GM12878 (cell line): ENCODE measurements at regions not wholly inside any gene's neighbourhood (a gene's known extent, or its start where the extent isn't known, plus 50 kb on each side); places are given as distances from the start of the nearest gene placed in this dataset.

Experiments used
- ATAC-seq: fragments of 200-7000 bp; cut with Tn5 transposase; 3 replicates; pipeline ENCODE4 v1.9.1; 2020; ENCODE audit warnings: mild to moderate bottlenecking, moderate library complexity
- BruUV-seq: library from RNA; stranded (reverse); fragments of 400-500 nt; replicated peaks from 2 replicates; lab custom pipeline; 2021; lab: Mats Ljungman, UMichigan
- CTCF ChIA-PET: fragments of 300-600 bp; sonication (Branson Sonifier 250); formaldehyde crosslinking; extraction: SDS; loops from one replicate; lab custom pipeline; 2021; ENCODE audit warnings: inconsistent platforms; lab: Yijun Ruan, JAX
- POLR2A ChIA-PET: fragments of 350-600 bp; formaldehyde crosslinking; extraction: SDS; loops from one replicate; lab custom pipeline; 2021; ENCODE audit warnings: inconsistent platforms; lab: Charles Lee
- RAD21 ChIA-PET: fragments of 300-600 bp; sonication (Branson Sonifier 250); formaldehyde crosslinking; loops from one replicate; lab custom pipeline; 2023; ENCODE audit warnings: antibody characterized with exemption; ENCODE audit not compliant: unreplicated experiment; lab: Charles Lee
- SMC1A ChIA-PET: fragments of 300-600 bp; sonication (Branson Sonifier 250); formaldehyde crosslinking; loops from one replicate; lab custom pipeline; 2023; ENCODE audit not compliant: unreplicated experiment, uncharacterized antibody; lab: Charles Lee
- DNase-seq: peaks from one replicate; pipeline ENCODE4 v3.0.0-alpha.2; 2011; ENCODE audit warnings: low read depth, low spot score
- FAIRE-seq: peaks from 3 replicates; lab custom pipeline; 2011; peaks lifted over from hg19 to GRCh38; lab: Jason Lieb, UNC
- H2AFZ ChIP-seq: 2 replicates; pipeline ENCODE4 v1.6.0; 2011; ENCODE audit warnings: low read depth, low read length, control low read depth; ENCODE audit not compliant: control insufficient read depth
- H3K27ac ChIP-seq: 2 replicates; pipeline ENCODE4 v1.5.1; 2011; ENCODE audit warnings: control low read depth; ENCODE audit not compliant: control insufficient read depth, insufficient read depth
- H3K27me3 ChIP-seq, 2 experiments: replicated peaks in 1 of 2; 2 replicates each; pipeline versions ENCODE4 v1.6.0 to v1.6.1; 2011; ENCODE audit warnings: low read length in 1 of 2; ENCODE audit not compliant: control insufficient read depth in 2 of 2, insufficient read depth in 2 of 2
- H3K36me3 ChIP-seq, 2 experiments: 2 replicates each; pipeline ENCODE4 v1.5.1; 2011; ENCODE audit warnings: low read length in 1 of 2; ENCODE audit not compliant: control insufficient read depth in 2 of 2, insufficient read depth in 2 of 2
- H3K4me1 ChIP-seq: 2 replicates; pipeline ENCODE4 v1.6.1; 2011; ENCODE audit warnings: mild to moderate bottlenecking, low read length, moderate library complexity, mixed read lengths; ENCODE audit not compliant: control insufficient read depth, insufficient read depth
- H3K4me2 ChIP-seq: 2 replicates; pipeline ENCODE4 v1.6.0; 2011; ENCODE audit warnings: control low read depth; ENCODE audit not compliant: control insufficient read depth, insufficient read depth
- H3K4me3 ChIP-seq: fragments of 200-600 bp; sonication (generic); 2 replicates; pipeline ENCODE4 v1.5.1; 2016
- H3K79me2 ChIP-seq: 2 replicates; pipeline ENCODE4 v1.6.0; 2011; ENCODE audit warnings: low read length; ENCODE audit not compliant: control insufficient read depth, insufficient read depth
- H3K9ac ChIP-seq: 2 replicates; pipeline ENCODE4 v1.8.0; 2011; ENCODE audit warnings: low read length, control low read depth, mixed read lengths; ENCODE audit not compliant: control insufficient read depth, insufficient read depth
- H3K9me3 ChIP-seq: replicated peaks from 3 replicates; pipeline ENCODE4 v1.5.1; 2011; ENCODE audit warnings: mild to moderate bottlenecking, low read length; ENCODE audit not compliant: control insufficient read depth, insufficient read depth
- H4K20me1 ChIP-seq: 2 replicates; pipeline ENCODE4 v1.6.0; 2011; ENCODE audit not compliant: control insufficient read depth, insufficient read depth
- CHD1 ChIP-seq: IDR thresholded peaks from 2 replicates; pipeline ENCODE4 v1.6.1; 2012; ENCODE audit warnings: low read depth, low read length, improper control_type of control experiment
- CHD4 ChIP-seq: fragments of 200-600 bp; sonication (generic); IDR thresholded peaks from 2 replicates; pipeline ENCODE4 v1.6.1; 2016; ENCODE audit warnings: mild to moderate bottlenecking
- MEF2A ChIP-seq: IDR thresholded peaks from 2 replicates; pipeline ENCODE4 v1.6.1; 2011; ENCODE audit warnings: low read depth, mild to moderate bottlenecking, low read length, moderate library complexity; ENCODE audit not compliant: insufficient read depth
- NFXL1 ChIP-seq: fragments of 450-650 bp; IDR thresholded peaks from 2 replicates; pipeline ENCODE4 v1.6.1; 2017; ENCODE audit warnings: antibody characterized with exemption, mild to moderate bottlenecking, borderline replicate concordance
- NR2C2 ChIP-seq: IDR thresholded peaks from 2 replicates; pipeline ENCODE4 v1.6.1; 2011; ENCODE audit warnings: borderline replicate concordance, low read depth; ENCODE audit not compliant: control insufficient read depth, insufficient read length
- RB1 ChIP-seq: fragments of 450-650 bp; formaldehyde crosslinking; IDR thresholded peaks from 2 replicates; pipeline ENCODE4 v1.6.1; 2017; ENCODE audit warnings: mild to moderate bottlenecking, borderline replicate concordance
- RCOR1 ChIP-seq: conservative IDR thresholded peaks from 2 replicates; pipeline ENCODE4 v1.6.1; 2012; ENCODE audit warnings: low read depth, low read length, improper control_type of control experiment
- SMARCA5 ChIP-seq: fragments of 450-650 bp; IDR thresholded peaks from 2 replicates; pipeline ENCODE4 v1.6.1; 2017; ENCODE audit warnings: mild to moderate bottlenecking
- SREBF2 ChIP-seq: IDR thresholded peaks from 2 replicates; pipeline ENCODE4 v1.6.1; 2012; ENCODE audit warnings: mild to moderate bottlenecking, low read length
- SRF ChIP-seq, 2 experiments: IDR thresholded peaks; 2 replicates each; pipeline ENCODE4 v1.6.1; 2011; ENCODE audit warnings: low read depth in 2 of 2, low read length in 2 of 2, mild to moderate bottlenecking in 1 of 2, moderate library complexity in 1 of 2
- STAT1 ChIP-seq: fragments of 450-650 bp; conservative IDR thresholded peaks from 2 replicates; pipeline ENCODE4 v1.6.1; 2014; ENCODE audit warnings: antibody characterized with exemption, mild to moderate bottlenecking
- ZNF217 ChIP-seq: fragments of 450-650 bp; IDR thresholded peaks from 2 replicates; pipeline ENCODE4 v1.6.1; 2017; ENCODE audit warnings: antibody characterized with exemption, mild to moderate bottlenecking
- ZNF24 ChIP-seq: fragments of 450-650 bp; IDR thresholded peaks from 2 replicates; pipeline ENCODE4 v1.6.1; 2017; ENCODE audit warnings: antibody characterized with exemption, mild to moderate bottlenecking
- WGBS: methylation state at CpG from one replicate; pipeline ENCODE4 v1.1.6; 2016; ENCODE audit warnings: low lambda C conversion rate; ENCODE audit not compliant: insufficient replicate concordance, insufficient coverage; ENCODE audit errors: missing lambda C conversion rate; 5-methylcytosine and 5-hydroxymethylcytosine counted together
- in situ Hi-C: fragments of 300-500 bp; cut with MboI; formaldehyde crosslinking; loops from 9 replicates; pipeline ENCODE4 v1.14.3; 2018; ENCODE audit warnings: mixed read lengths
- intact Hi-C: fragments of 100-400 bp; cut with micrococcal nuclease; formaldehyde crosslinking; loops from one replicate; pipeline ENCODE4 v1.14.2; 2022; ENCODE audit not compliant: unreplicated experiment
- TF ChIP-seq, protein P1 (sequence below): fragments of 450-650 bp; IDR thresholded peaks from 2 replicates; pipeline ENCODE4 v1.6.1; 2018; ENCODE audit warnings: mild to moderate bottlenecking, low read depth, moderate library complexity; ENCODE audit not compliant: partially characterized antibody
- TF ChIP-seq, protein P2 (sequence below): fragments of 450-650 bp; IDR thresholded peaks from 2 replicates; pipeline ENCODE4 v1.6.1; 2018; ENCODE audit warnings: borderline replicate concordance, mild to moderate bottlenecking; ENCODE audit not compliant: partially characterized antibody
- TF ChIP-seq, protein P3 (sequence below): fragments of 450-650 bp; IDR thresholded peaks from 2 replicates; pipeline ENCODE4 v1.6.1; 2014; ENCODE audit warnings: mild to moderate bottlenecking
- TF ChIP-seq, protein P4 (sequence below): IDR thresholded peaks from 2 replicates; pipeline ENCODE4 v1.6.1; 2011; ENCODE audit warnings: borderline replicate concordance, low read depth, mild to moderate bottlenecking, moderate library complexity, low read length; ENCODE audit not compliant: insufficient read depth, poor library complexity, severe bottlenecking

DNA sequence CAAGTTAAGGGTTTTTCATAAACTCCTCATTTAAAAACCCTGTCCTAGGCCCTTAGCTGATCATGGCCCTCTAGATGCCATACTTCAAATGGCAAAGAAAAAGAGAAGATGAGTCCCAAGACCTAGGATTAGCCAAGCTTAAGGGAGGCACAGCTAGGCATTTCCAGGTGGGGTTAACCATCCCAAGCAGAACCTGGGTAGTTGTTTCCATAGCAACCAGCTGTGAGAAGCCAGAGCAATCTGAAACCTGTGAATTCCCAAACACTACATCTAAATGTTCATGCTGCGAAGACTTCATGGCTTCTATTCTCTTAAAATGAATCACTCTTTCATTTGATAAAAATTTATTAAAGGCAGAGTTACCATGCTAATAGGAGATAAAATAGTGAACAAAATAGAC lies 372.9 kb downstream of the C12orf50 start:
- no TSS peak for BruUV-seq
- 38% methylated on average over 1 of the region's 1 CpG for WGBS
- Histone ChIP-seq H3K36me3 (no peaks in the 10 kb centered on the region), H3K9me3 (no peaks in the 10 kb centered on the region), H3K4me3 (no peak overlapping the region), H3K9ac (no peak overlapping the region), H3K4me2 (no peak overlapping the region), H4K20me1 (no peaks in the 10 kb centered on the region), H2AFZ (no peak overlapping the region), H3K79me2 (no peaks in the 10 kb centered on the region)
- ChIA-PET SMC1A (interaction anchor here (0.5 kb wide), 1 partner anchor 376 kb away, joined by 3 read pairs; no protein-coding TSS in a partner anchor), POLR2A (no interaction called here), CTCF (interaction anchor here (3.1 kb wide), 1 partner anchor 9 kb away, joined by 8 read pairs; no protein-coding TSS in a partner anchor)
- FAIRE-seq (no peak), DNase-seq (no peak)
- intact Hi-C loops = no loop called here
- TF ChIP-seq STAT1 (no peak), SRF (IDR thresholded peaks at IDR 0.05; ENCODE audit: low read depth in 2 of 2, low read length in 2 of 2) (no peak), NFXL1 (no peak), ZNF217 (no peak), RB1 (no peak), SREBF2 (no peak), MEF2A (no peak), SMARCA5 (no peak), CHD1 (no peak), NR2C2 (no peak), ZNF24 (no peak), CHD4 (no peak), RCOR1 (no peak)
- TF ChIP-seq, protein P1, sequence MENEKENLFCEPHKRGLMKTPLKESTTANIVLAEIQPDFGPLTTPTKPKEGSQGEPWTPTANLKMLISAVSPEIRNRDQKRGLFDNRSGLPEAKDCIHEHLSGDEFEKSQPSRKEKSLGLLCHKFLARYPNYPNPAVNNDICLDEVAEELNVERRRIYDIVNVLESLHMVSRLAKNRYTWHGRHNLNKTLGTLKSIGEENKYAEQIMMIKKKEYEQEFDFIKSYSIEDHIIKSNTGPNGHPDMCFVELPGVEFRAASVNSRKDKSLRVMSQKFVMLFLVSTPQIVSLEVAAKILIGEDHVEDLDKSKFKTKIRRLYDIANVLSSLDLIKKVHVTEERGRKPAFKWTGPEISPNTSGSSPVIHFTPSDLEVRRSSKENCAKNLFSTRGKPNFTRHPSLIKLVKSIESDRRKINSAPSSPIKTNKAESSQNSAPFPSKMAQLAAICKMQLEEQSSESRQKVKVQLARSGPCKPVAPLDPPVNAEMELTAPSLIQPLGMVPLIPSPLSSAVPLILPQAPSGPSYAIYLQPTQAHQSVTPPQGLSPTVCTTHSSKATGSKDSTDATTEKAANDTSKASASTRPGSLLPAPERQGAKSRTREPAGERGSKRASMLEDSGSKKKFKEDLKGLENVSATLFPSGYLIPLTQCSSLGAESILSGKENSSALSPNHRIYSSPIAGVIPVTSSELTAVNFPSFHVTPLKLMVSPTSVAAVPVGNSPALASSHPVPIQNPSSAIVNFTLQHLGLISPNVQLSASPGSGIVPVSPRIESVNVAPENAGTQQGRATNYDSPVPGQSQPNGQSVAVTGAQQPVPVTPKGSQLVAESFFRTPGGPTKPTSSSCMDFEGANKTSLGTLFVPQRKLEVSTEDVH = no peak
- TF ChIP-seq, protein P2, sequence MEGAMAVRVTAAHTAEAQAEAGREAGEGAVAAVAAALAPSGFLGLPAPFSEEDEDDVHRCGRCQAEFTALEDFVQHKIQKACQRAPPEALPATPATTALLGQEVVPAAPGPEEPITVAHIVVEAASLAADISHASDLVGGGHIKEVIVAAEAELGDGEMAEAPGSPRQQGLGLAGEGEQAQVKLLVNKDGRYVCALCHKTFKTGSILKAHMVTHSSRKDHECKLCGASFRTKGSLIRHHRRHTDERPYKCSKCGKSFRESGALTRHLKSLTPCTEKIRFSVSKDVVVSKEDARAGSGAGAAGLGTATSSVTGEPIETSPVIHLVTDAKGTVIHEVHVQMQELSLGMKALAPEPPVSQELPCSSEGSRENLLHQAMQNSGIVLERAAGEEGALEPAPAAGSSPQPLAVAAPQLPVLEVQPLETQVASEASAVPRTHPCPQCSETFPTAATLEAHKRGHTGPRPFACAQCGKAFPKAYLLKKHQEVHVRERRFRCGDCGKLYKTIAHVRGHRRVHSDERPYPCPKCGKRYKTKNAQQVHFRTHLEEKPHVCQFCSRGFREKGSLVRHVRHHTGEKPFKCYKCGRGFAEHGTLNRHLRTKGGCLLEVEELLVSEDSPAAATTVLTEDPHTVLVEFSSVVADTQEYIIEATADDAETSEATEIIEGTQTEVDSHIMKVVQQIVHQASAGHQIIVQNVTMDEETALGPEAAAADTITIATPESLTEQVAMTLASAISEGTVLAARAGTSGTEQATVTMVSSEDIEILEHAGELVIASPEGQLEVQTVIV = no peak
- TF ChIP-seq, protein P3, sequence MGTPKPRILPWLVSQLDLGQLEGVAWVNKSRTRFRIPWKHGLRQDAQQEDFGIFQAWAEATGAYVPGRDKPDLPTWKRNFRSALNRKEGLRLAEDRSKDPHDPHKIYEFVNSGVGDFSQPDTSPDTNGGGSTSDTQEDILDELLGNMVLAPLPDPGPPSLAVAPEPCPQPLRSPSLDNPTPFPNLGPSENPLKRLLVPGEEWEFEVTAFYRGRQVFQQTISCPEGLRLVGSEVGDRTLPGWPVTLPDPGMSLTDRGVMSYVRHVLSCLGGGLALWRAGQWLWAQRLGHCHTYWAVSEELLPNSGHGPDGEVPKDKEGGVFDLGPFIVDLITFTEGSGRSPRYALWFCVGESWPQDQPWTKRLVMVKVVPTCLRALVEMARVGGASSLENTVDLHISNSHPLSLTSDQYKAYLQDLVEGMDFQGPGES = no peak
- TF ChIP-seq, protein P4, sequence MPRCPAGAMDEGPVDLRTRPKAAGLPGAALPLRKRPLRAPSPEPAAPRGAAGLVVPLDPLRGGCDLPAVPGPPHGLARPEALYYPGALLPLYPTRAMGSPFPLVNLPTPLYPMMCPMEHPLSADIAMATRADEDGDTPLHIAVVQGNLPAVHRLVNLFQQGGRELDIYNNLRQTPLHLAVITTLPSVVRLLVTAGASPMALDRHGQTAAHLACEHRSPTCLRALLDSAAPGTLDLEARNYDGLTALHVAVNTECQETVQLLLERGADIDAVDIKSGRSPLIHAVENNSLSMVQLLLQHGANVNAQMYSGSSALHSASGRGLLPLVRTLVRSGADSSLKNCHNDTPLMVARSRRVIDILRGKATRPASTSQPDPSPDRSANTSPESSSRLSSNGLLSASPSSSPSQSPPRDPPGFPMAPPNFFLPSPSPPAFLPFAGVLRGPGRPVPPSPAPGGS = no peak
- TF ChIP-seq, all 136 proteins: peak for 0
- Histone ChIP-seq H3K4me1 (no peaks in the 10 kb centered on the region), H3K27ac (no peak overlapping the region), H3K27me3 (no peaks in the 10 kb centered on the region)
- RAD21 ChIA-PET = no interaction called here
- in situ Hi-C loops = no loop called here
- no peak for ATAC-seq
